GM12878 (cell line): ENCODE measurements at regions not wholly inside any gene's neighbourhood (a gene's known extent, or its start where the extent isn't known, plus 50 kb on each side); places are given as distances from the start of the nearest gene placed in this dataset.

Experiments
- ATF2 ChIP-seq: IDR thresholded peaks from 2 replicates; pipeline ENCODE4 v1.6.1; 2012; ENCODE audit warnings: low read length, inconsistent platforms
- BCLAF1 ChIP-seq: fragments of 450-650 bp; IDR thresholded peaks from 2 replicates; pipeline ENCODE4 v1.6.1; 2017; ENCODE audit warnings: antibody characterized with exemption, mild to moderate bottlenecking, moderate library complexity
- BHLHE40 ChIP-seq, 2 experiments: fragments of 450-650 bp in 1 of 2; IDR thresholded peaks; 2 replicates each; pipeline ENCODE4 v1.6.1; 2011 to 2017; ENCODE audit warnings: low read depth in 2 of 2, borderline replicate concordance in 1 of 2, improper control_type of control experiment in 1 of 2, low read length in 1 of 2, mild to moderate bottlenecking in 1 of 2
- BMI1 ChIP-seq: fragments of 450-650 bp; IDR thresholded peaks from 2 replicates; pipeline ENCODE4 v1.6.1; 2016; ENCODE audit warnings: mild to moderate bottlenecking, moderate library complexity, borderline replicate concordance
- CHD1 ChIP-seq: IDR thresholded peaks from 2 replicates; pipeline ENCODE4 v1.6.1; 2012; ENCODE audit warnings: low read depth, low read length, improper control_type of control experiment
- CHD4 ChIP-seq: fragments of 200-600 bp; sonication (generic); IDR thresholded peaks from 2 replicates; pipeline ENCODE4 v1.6.1; 2016; ENCODE audit warnings: mild to moderate bottlenecking
- EED ChIP-seq: sonication (generic); IDR thresholded peaks from 2 replicates; pipeline ENCODE4 v1.6.1; 2016; ENCODE audit warnings: antibody characterized with exemption, low read depth
- HCFC1 ChIP-seq: fragments of 150-350 bp; IDR thresholded peaks from 2 replicates; pipeline ENCODE4 v1.6.1; 2014; ENCODE audit warnings: low read length
- HDAC2 ChIP-seq: fragments of 200-600 bp; sonication (generic); IDR thresholded peaks from 2 replicates; pipeline ENCODE4 v1.6.1; 2017
- IKZF1 ChIP-seq: fragments of 450-650 bp; conservative IDR thresholded peaks from 2 replicates; pipeline ENCODE4 v1.6.1; 2017; ENCODE audit warnings: antibody characterized with exemption, mild to moderate bottlenecking
- JUNB ChIP-seq: IDR thresholded peaks from 2 replicates; pipeline ENCODE4 v1.6.1; 2016; ENCODE audit warnings: antibody characterized with exemption, mild to moderate bottlenecking
- LARP7 ChIP-seq: fragments of 450-650 bp; IDR thresholded peaks from 2 replicates; pipeline ENCODE4 v1.6.1; 2017; ENCODE audit warnings: mild to moderate bottlenecking
- MLLT1 ChIP-seq: fragments of 450-650 bp; IDR thresholded peaks from 2 replicates; pipeline ENCODE4 v1.6.1; 2016; ENCODE audit warnings: mild to moderate bottlenecking
- NR2C2 ChIP-seq: IDR thresholded peaks from 2 replicates; pipeline ENCODE4 v1.6.1; 2011; ENCODE audit warnings: borderline replicate concordance, low read depth; ENCODE audit not compliant: control insufficient read depth, insufficient read length
- SKIL ChIP-seq: fragments of 450-650 bp; IDR thresholded peaks from 2 replicates; pipeline ENCODE4 v1.6.1; 2017; ENCODE audit warnings: mild to moderate bottlenecking, low read depth, inconsistent platforms; ENCODE audit not compliant: poor library complexity, severe bottlenecking
- SMC3 ChIP-seq: IDR thresholded peaks from 2 replicates; pipeline ENCODE4 v1.6.1; 2011; ENCODE audit warnings: low read length, improper control_type of control experiment, borderline replicate concordance
- SPI1 ChIP-seq: IDR thresholded peaks from 2 replicates; pipeline ENCODE4 v1.6.1; 2011; ENCODE audit warnings: low read depth, mild to moderate bottlenecking, low read length, moderate library complexity, borderline replicate concordance; ENCODE audit not compliant: insufficient read depth
- YBX1 ChIP-seq: fragments of 450-650 bp; IDR thresholded peaks from 2 replicates; pipeline ENCODE4 v1.6.1; 2016; ENCODE audit warnings: antibody characterized with exemption
- TF ChIP-seq, protein P1 (sequence below): fragments of 450-650 bp; IDR thresholded peaks from 2 replicates; pipeline ENCODE4 v1.6.1; 2018; ENCODE audit warnings: mild to moderate bottlenecking, low read depth, moderate library complexity; ENCODE audit not compliant: partially characterized antibody

DNA sequence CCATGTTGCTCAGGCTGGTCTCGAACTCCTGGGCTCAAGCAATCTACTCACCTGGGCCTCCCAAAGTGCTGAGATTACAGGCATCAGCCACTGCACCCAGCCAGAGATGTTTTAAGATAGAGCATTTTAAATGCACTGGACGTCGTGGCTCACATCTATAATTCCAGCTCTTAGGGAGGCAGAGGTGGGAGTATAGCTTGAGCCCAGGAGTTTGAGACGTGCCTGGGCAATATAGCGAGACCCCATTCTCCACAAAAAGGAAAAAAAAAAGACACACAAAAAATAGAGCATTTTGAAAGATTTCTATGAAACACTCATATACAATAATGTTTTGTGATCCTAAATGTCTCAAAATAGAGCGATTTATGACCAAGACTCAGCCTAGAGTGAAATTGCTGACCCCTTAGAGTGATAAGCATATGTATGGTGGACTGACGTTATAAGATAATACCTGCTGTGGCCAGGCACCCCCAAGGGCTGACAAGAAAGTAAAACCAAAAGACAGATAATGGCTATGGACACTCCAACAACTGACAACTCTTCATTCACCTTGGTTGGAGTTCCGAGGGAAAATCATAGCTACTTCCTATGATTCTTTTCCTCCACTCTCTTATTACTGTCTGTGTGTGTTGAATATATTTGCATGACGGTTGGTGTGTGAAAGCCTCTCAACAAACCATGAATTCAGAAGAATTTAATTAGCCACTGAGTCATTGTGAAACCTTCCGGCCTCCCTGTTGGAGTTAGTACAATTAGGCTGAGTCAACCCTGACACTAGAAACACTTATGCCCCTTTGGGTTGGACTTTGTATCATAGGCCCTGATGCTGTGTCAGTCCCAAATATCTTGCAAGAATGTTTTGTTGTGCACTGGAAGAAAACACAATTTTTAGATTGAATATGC lies 526.5 kb upstream of the NUDT12 start (continued):
- peak in 1 of 2 experiments; percentile 29; a peak in 1 of 4 replicates for TF ChIP-seq BHLHE40 (IDR thresholded peaks at IDR 0.05; ENCODE audit: borderline replicate concordance in 1 of 2, low read depth in 2 of 2, low read length in 1 of 2)
- no peak for TF ChIP-seq CHD4
- TF ChIP-seq IKZF1, result peak; percentile 84
- TF ChIP-seq SPI1, result no peak
- no peak for TF ChIP-seq HDAC2
- TF ChIP-seq, protein P1, sequence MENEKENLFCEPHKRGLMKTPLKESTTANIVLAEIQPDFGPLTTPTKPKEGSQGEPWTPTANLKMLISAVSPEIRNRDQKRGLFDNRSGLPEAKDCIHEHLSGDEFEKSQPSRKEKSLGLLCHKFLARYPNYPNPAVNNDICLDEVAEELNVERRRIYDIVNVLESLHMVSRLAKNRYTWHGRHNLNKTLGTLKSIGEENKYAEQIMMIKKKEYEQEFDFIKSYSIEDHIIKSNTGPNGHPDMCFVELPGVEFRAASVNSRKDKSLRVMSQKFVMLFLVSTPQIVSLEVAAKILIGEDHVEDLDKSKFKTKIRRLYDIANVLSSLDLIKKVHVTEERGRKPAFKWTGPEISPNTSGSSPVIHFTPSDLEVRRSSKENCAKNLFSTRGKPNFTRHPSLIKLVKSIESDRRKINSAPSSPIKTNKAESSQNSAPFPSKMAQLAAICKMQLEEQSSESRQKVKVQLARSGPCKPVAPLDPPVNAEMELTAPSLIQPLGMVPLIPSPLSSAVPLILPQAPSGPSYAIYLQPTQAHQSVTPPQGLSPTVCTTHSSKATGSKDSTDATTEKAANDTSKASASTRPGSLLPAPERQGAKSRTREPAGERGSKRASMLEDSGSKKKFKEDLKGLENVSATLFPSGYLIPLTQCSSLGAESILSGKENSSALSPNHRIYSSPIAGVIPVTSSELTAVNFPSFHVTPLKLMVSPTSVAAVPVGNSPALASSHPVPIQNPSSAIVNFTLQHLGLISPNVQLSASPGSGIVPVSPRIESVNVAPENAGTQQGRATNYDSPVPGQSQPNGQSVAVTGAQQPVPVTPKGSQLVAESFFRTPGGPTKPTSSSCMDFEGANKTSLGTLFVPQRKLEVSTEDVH, result no peak
- TF ChIP-seq CHD1, result no peak
- no peak for TF ChIP-seq BCLAF1
- no peak for TF ChIP-seq JUNB
- no peak for TF ChIP-seq ATF2
- TF ChIP-seq EED, result no peak
- no peak for TF ChIP-seq NR2C2
- no peak for TF ChIP-seq YBX1
- TF ChIP-seq MLLT1, result 0 out of 2 replicates have a peak, but pooled peaks have one; percentile 42
- TF ChIP-seq LARP7, result no peak
- TF ChIP-seq BMI1, result peak; percentile 75
- peak; percentile 28 for TF ChIP-seq SKIL
- TF ChIP-seq SMC3, result no peak
- no peak for TF ChIP-seq HCFC1
